ENCODE measurements at regions not wholly inside any gene's neighbourhood (a gene's known extent, or its start where the extent isn't known, plus 50 kb on each side); places are given as distances from the start of the nearest gene placed in this dataset.
A peak's percentile ranks its signal among the peaks of the same experiment; 100 is the strongest.

GRCh38 chr3:76442374-76442915, 597.5 kb upstream of the ROBO2 start:
- DNase-seq (ENCODE audit: low read depth) = no peak
- H3K4me3 ChIP-seq (replicated peaks; ENCODE audit: low read depth, low read length) = no peak overlapping the region
- TF ChIP-seq CTCF (IDR thresholded peaks at IDR 0.05; ENCODE audit: low read length, missing control alignments) = no peak

- TF ChIP-seq CTCF (IDR thresholded peaks at IDR 0.05; ENCODE audit: low read length, missing control alignments) = no peak
- no peak overlapping the region for H3K4me3 ChIP-seq (replicated peaks; ENCODE audit: low read depth, low read length)
- DNase-seq (ENCODE audit: low read depth) = no peak
Observed at GRCh38 chr3:76456322-76456721, 583.6 kb upstream of the ROBO2 start.

GRCh38 chr3:76463501-76463900, 576.4 kb upstream of the ROBO2 start:
- no peak for TF ChIP-seq CTCF (IDR thresholded peaks at IDR 0.05; ENCODE audit: low read length, missing control alignments)
- H3K4me3 ChIP-seq (replicated peaks; ENCODE audit: low read depth, low read length) = no peak overlapping the region
- no peak for DNase-seq (ENCODE audit: low read depth)

- peak; percentile 26 for DNase-seq (ENCODE audit: low read depth)
- no peak for TF ChIP-seq CTCF (IDR thresholded peaks at IDR 0.05; ENCODE audit: low read length, missing control alignments)
Observed at GRCh38 chr3:76470285-76470684, 569.6 kb upstream of the ROBO2 start.

GRCh38 chr3:76474632-76475031, 565.3 kb upstream of the ROBO2 start:
- no peak for DNase-seq (ENCODE audit: low read depth)
- no peak for TF ChIP-seq CTCF (IDR thresholded peaks at IDR 0.05; ENCODE audit: low read length, missing control alignments)
- H3K4me3 ChIP-seq (replicated peaks; ENCODE audit: low read depth, low read length) = no peak overlapping the region

More at GRCh38 chr3:76470285-76470684, 569.6 kb upstream of the ROBO2 start:
- no peak overlapping the region for H3K4me3 ChIP-seq (replicated peaks; ENCODE audit: low read depth, low read length)

GRCh38 chr3:76479161-76479650, 560.7 kb upstream of the ROBO2 start:
- no peak overlapping the region for H3K4me3 ChIP-seq (replicated peaks; ENCODE audit: low read depth, low read length)
- TF ChIP-seq CTCF (IDR thresholded peaks at IDR 0.05; ENCODE audit: low read length, missing control alignments) = no peak
- no peak for DNase-seq (ENCODE audit: low read depth)

GRCh38 chr3:76482510-76482909, 557.4 kb upstream of the ROBO2 start:
- no peak for TF ChIP-seq CTCF (IDR thresholded peaks at IDR 0.05; ENCODE audit: low read length, missing control alignments)
- H3K4me3 ChIP-seq (replicated peaks; ENCODE audit: low read depth, low read length) = no peak overlapping the region
- DNase-seq (ENCODE audit: low read depth) = no peak
